GM21360 (cell line): ENCODE measurements at regions not wholly inside any gene's neighbourhood (a gene's known extent, or its start where the extent isn't known, plus 50 kb on each side); places are given as distances from the start of the nearest gene placed in this dataset.
"Not testable (repeated sequence)": the region's sequence is repeated elsewhere in the genome, so short reads cannot be mapped to it uniquely, and the experiment has no call there.

ENCODE experiments used
- ATAC-seq: cut with Tn5 transposase; IDR thresholded peaks from one replicate; pipeline ENCODE4 v1.9.1; 2021; ENCODE audit warnings: mild to moderate bottlenecking, moderate library complexity; ENCODE audit not compliant: unreplicated experiment

DNA sequence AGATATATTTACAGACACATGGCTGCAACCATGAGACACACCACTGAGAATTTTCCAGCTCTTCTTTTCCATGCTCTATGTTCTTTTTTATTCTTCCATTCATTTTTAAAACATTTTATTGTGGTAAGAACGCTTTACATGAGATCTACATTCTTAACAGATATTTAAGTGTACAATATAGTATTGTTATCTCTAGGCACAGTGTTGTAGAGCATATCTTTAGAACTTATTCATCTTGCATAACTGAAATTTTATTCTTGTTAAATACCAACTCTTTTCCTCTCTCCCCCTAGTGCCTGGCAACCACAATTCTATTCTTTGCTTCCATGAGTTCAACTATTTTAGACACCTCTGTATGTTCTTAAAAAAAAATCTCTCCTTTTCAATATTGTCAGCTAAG lies 67.1 kb upstream of the HABP2 start:
- ATAC-seq: no peak

DNA sequence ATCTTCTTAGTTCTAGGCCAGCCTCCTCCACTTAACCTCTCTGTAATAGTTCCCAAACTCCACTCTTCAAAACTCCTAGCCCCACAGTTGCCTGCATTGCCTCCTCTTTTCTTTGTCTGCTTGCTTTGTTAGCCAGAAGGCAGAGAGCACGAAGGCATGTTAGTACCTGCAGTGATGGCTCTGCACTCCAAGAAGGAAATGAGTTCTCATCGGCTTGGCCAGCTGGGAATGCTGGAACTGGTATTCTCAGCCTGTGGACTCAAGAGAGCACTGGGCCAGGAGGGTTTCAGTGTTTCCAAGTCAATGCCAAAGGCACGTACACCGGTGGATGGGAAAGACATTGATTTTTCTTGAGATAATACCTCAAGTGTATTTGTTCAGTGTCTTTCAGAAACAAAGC lies 66.3 kb upstream of the HABP2 start:
- no peak for ATAC-seq

DNA sequence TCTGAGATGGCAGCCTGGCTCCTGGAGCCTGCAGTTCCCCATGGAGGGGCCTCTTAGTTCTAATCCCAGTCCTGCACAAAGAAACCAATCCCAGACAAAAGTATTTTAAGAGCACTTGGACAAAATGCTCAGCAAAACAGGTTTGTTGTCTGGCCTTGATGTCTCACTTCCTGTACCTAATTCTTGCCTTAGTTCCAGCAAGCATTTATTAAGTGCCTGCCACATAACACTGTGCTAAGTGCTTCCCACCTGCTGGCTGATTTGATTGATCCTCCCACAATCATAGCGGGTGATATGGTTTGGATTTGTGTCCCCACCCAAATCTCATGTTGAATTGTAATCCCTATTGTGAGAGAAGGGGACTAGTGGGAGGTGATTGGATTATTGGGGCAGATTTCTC lies 65.7 kb upstream of the HABP2 start:
- no peak for ATAC-seq

DNA sequence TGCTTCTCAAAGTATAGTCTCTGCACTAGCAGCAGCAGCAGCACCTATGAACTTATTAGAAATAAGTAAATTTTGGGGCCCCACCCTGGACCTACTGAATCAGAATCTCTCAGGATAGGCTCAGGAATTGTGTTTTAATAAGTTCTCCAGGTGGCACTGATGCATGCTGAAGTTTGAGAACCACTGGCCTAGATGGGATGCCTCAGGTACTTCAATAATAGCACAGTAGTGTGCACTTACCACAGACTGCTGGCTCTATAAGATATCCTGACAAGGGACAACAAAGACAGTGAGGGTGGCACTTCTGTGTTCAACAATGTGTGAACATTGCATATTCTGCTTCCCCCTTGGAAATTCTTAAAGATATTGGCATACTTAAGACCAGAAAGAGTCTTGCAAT lies 64.7 kb upstream of the HABP2 start:
- ATAC-seq: no peak

DNA sequence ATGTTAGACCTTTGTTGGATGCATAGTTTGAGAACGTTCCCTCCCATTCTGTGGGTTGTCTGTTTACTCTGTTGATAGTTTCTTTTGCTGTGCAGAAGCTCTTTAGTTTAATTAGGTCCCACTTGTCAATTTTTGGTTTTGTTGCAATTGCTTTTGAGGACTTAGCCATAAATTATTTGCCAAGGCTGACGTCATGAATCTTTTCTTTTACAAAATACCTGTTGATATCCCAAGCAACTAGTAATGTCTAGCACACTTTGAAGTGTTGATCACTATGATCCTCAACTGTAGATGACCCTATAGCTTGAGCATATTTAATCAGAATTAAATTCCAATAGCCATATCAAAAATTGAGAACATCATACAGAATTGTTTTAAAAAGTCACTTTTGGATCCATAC lies 63.3 kb upstream of the HABP2 start:
- ATAC-seq: not testable (repeated sequence)

GRCh38 chr10:113491967-113492565 lies 60.8 kb upstream of the HABP2 start:
- ATAC-seq: no peak

GRCh38 chr10:113493195-113493594 lies 59.7 kb upstream of the HABP2 start:
- no peak for ATAC-seq

- ATAC-seq: no peak
Measured at GRCh38 chr10:113493882-113494301, 59.0 kb upstream of the HABP2 start.

DNA sequence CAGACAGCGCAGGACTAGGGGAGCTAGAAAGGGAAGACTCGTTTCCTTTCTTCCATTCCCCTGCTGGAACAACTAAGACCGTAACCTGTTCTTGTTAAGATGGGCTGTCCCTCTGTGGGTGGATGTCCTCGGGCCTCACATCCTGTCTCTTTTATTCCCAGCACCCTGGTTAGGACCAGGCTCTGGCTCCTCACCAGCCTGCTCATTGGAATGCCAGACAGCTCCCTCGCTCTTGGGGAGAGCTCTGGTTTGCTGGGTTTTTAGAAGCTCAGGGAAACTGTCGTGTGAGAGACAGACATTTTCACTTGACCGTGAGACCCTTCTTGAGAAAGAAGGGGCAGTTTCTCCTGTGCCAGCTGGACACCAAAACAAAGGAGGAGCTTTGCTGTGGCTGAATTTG lies 58.1 kb upstream of the HABP2 start:
- no peak for ATAC-seq

DNA sequence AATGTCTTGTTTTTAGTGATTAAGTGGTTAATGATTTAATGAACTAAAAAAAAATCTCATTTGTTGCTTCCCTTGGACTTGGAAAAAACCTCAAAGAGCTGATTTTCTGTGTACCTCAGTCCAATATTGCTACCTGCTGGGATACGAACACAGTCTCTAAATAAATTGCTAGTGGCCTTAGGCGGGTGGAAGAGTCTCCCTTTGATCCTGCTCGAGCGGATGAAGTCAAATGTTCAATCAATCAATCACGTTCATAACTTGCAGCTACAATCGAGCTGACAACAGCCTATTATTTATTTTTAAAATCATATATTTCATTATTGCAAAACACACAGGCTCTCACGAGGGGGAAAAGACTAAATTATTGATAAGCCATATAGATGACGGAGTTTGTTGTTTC lies 57.3 kb upstream of the HABP2 start:
- no peak for ATAC-seq

DNA sequence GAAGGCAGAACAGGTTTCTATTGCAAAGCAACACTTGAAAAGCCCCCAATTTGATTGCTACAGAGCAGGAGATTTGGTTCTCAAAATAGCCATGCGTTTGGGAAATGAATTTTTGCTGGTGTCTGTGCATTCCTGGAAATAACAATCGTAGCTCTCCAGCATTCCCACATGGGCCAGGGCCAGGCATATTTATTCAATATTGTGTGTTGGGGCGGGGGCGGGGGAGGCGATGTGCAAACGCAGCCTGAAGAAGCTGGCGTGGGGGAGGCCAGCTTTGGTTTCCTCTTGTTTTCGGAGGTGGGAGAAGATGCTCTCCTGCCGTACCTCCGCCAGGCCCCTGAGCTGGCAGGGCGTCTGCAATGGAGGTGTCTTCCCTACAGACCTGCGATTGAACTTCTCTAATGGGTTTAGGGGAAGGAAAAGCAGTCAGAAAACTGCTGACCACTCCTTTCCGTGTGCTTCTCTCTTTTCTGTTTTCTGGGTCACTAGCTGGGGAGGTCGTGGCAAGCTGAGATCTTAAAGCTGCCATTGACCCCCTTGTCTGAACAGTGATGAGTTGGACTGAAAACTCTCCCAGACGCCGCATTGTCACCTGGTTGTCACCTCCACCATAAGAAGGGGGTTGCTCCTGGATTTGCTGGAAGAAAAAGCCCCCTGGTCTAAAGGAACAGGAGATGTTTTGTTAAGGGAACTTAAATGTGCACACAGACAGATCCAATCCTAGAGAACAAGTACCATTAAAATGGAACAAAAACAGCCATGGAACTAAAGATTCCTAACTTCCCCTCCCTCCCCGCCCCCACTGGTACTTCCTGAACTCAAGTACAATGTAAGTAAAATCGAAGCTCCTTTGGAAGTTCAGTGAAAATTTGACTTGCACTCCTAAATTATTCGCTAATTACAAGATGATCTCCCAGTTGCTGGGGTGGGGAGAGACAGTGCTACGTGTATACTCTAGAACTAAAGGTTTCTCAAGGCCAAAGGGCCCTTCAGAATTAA lies 56.4 kb upstream of the HABP2 start:
- no peak for ATAC-seq

- no peak for ATAC-seq
Measured at GRCh38 chr10:113497198-113497597, 55.7 kb upstream of the HABP2 start.

GRCh38 chr10:113498997-113499396 lies 53.9 kb upstream of the HABP2 start:
- no peak for ATAC-seq

- ATAC-seq: no peak
Measured at GRCh38 chr10:113499806-113500205, 53.0 kb upstream of the HABP2 start.

DNA sequence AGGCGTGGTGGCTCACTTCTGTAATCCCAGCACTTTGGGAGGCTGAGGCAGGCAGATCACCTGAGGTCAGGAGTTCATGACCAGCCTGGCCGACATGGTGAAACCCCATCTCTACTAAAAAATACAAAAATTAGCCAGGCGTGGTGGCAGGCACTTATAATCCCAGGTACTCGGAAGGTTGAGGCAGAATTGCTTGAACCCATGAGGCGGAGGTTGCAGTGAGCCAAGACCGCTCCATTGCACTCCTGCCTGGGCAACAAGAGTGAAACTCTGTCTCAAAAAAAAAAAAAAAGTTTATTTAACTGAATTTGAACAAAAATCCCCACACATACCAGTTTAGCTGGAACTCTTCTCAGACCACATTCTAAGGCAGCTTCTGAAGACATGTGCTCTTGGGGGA lies 51.8 kb upstream of the HABP2 start:
- ATAC-seq: not testable (repeated sequence)
